ENCODE measurements at regions not wholly inside any gene's neighbourhood (a gene's known extent, or its start where the extent isn't known, plus 50 kb on each side); places are given as distances from the start of the nearest gene placed in this dataset.
"Not testable (repeated sequence)": the region's sequence is repeated elsewhere in the genome, so short reads cannot be mapped to it uniquely, and the experiment has no call there.

DNA sequence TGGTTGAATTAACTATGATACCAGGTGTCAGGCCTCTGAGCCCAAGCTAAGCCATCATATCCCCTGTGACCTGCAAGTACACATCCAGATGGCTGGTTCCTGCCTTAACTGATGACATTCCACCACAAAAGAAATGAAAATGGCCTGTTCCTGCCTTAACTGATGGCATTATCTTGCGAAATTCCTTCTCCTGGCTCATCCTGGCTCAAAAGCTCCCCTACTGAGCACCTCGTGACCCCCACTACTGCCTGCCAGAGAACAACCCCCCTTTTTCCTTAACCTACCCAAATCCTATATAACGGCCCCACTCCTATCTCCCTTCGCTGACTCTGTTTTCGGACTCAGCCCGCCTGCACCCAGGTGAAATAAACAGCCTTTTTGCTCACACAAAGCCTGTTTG lies 1671.4 kb downstream of the C4orf33 start:
- not testable (repeated sequence) for TF ChIP-seq POLR2A (IDR thresholded peaks at IDR 0.05; ENCODE audit: low read depth, low read length); POLR2AphosphoS5 (IDR thresholded peaks at IDR 0.05; ENCODE audit: low read depth, low read length); TAF1 (IDR thresholded peaks at IDR 0.05; ENCODE audit: low read depth, low read length); PAX5 (IDR thresholded peaks at IDR 0.05; ENCODE audit: insufficient read depth, low read length, severe bottlenecking); SPI1 (IDR thresholded peaks at IDR 0.05; ENCODE audit: low read depth, low read length); POU2F2 (IDR thresholded peaks at IDR 0.05; ENCODE audit: low read depth, low read length)

Measured in GM12891 (cell line).